ENCODE measurements at regions not wholly inside any gene's neighbourhood (a gene's known extent, or its start where the extent isn't known, plus 50 kb on each side); places are given as distances from the start of the nearest gene placed in this dataset.

GRCh38 chr18:37764541-37765288, 199.1 kb upstream of the CELF4 start:
- TF ChIP-seq CTCF (IDR thresholded peaks at IDR 0.05; ENCODE audit: extremely low read depth, insufficient read depth, missing control alignments): no peak
- DNase-seq (ENCODE audit: low spot score): no peak
- in situ Hi-C loops (cut with MboI; ENCODE audit: low pct_unique_long_range_greater_than_20kb, low sequenced_read_pairs, unreplicated experiment): no loop called here

GRCh38 chr18:37762076-37762621, 196.6 kb upstream of the CELF4 start:
- no peak for DNase-seq (ENCODE audit: low spot score)
- in situ Hi-C loops (cut with MboI; ENCODE audit: low pct_unique_long_range_greater_than_20kb, low sequenced_read_pairs, unreplicated experiment): no loop called here
- no peak for TF ChIP-seq CTCF (IDR thresholded peaks at IDR 0.05; ENCODE audit: extremely low read depth, insufficient read depth, missing control alignments)

DNA sequence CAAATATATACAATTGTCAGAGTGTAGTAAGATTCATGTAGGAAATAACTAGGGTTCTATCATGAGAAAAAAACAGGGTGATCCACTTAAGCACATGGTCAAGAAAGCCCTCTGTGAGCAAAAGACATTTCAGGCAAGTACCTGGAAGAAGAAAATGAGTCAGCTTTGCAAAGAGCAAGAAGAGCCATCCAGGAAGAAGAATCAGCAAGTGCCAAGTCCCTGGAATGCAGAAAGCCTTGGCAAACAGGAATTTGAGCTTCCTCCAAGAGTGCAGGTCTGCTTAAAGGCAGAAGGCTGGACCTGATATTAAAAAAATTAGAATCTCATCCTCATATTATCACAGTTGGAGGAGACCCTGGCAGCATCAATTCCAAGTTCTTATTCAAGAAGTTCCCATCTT, 188.5 kb upstream of the CELF4 start:
- in situ Hi-C loops (cut with MboI; ENCODE audit: low pct_unique_long_range_greater_than_20kb, low sequenced_read_pairs, unreplicated experiment): no loop called here
- no peak for TF ChIP-seq CTCF (IDR thresholded peaks at IDR 0.05; ENCODE audit: extremely low read depth, insufficient read depth, missing control alignments)
- no peak for DNase-seq (ENCODE audit: low spot score)

DNA sequence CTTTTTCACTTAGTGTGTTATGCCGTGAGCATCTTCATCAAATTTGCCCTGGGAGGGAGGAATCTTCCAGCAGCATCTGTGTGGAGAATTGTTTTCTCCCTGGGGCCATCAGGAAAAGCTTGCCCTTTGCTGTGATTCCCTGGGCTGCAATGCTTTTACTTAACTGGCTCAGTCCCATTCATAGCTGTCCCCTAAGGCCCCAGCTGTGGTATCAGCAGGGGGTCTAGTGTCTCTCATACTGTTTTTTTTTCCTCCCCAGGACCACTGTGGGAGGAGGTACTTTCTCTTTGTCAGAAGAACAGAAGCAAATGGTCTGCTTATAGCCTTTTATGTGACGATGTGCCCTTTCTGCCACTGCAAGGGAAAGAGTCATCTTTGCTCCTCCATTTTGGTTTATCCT, 176.8 kb upstream of the CELF4 start:
- TF ChIP-seq CTCF (IDR thresholded peaks at IDR 0.05; ENCODE audit: extremely low read depth, insufficient read depth, missing control alignments): no peak
- no peak for DNase-seq (ENCODE audit: low spot score)
- in situ Hi-C loops (cut with MboI; ENCODE audit: low pct_unique_long_range_greater_than_20kb, low sequenced_read_pairs, unreplicated experiment): no loop called here

DNA sequence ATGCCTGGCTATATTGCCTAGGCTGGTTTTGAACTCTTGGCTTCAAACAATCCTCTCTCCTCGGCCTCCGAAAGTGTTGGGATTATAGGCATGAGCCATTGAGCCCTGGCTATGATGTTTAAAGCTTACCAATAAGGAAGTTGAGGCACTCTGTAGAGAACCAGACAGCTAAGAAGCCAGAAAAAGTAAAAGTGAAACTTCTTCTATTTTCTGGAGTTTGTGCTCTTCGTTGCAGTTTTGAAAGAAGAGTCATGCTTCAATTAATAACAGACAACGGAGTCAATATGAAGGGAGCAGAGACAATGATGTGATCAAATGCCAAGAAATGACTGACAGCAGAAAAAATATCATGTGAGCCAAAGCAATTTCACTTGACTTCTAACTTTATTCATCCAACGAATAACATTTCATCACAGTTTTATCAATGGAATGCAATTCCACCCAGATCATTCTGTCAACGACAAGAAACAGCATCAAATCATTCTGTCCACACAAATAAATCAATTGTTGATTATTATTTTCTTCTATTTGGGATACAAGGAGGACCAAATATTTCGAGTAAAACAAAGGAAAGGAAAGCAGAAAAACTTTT, 175.5 kb upstream of the CELF4 start:
- TF ChIP-seq CTCF (IDR thresholded peaks at IDR 0.05; ENCODE audit: extremely low read depth, insufficient read depth, missing control alignments): no peak
- DNase-seq (ENCODE audit: low spot score): no peak
- in situ Hi-C loops (cut with MboI; ENCODE audit: low pct_unique_long_range_greater_than_20kb, low sequenced_read_pairs, unreplicated experiment): no loop called here

- TF ChIP-seq CTCF (IDR thresholded peaks at IDR 0.05; ENCODE audit: extremely low read depth, insufficient read depth, missing control alignments): no peak
- in situ Hi-C loops (cut with MboI; ENCODE audit: low pct_unique_long_range_greater_than_20kb, low sequenced_read_pairs, unreplicated experiment): no loop called here
- DNase-seq (ENCODE audit: low spot score): no peak
Measured at GRCh38 chr18:37734406-37734805, 168.8 kb upstream of the CELF4 start.
